B cell (primary cell): ENCODE measurements at regions not wholly inside any gene's neighbourhood (a gene's known extent, or its start where the extent isn't known, plus 50 kb on each side); places are given as distances from the start of the nearest gene placed in this dataset.

Experiments
- CTCF ChIP-seq: fragments of 200-600 bp; IDR thresholded peaks from one replicate; pipeline ENCODE4 v1.8.0; 2022; ENCODE audit warnings: antibody characterized with exemption, mild to moderate bottlenecking
- EZH2 ChIP-seq: IDR thresholded peaks from 2 replicates; pipeline ENCODE4 v1.6.1; 2012; ENCODE audit warnings: borderline replicate concordance, low read depth, mild to moderate bottlenecking, moderate library complexity, low read length; ENCODE audit not compliant: insufficient read depth, poor library complexity, severe bottlenecking

- TF ChIP-seq CTCF (no peak), EZH2 (no peak)
These were observed 92.8 kb upstream of the HNRNPU start for GRCh38 chr1:244957122-244957521.
